Tibial artery (tissue), 4 donors: ENCODE measurements at regions not wholly inside any gene's neighbourhood (a gene's known extent, or its start where the extent isn't known, plus 50 kb on each side); places are given as distances from the start of the nearest gene placed in this dataset.

Experiments used
- DNase-seq, 2 donors: peaks; one replicate each; pipeline ENCODE4 v3.0.0-alpha.2; 2019
- H3K27ac ChIP-seq, 2 donors: fragments of 200-600 bp; sonication (generic) in 1 of 2; 1 replicate in 1 of 2; 2 replicates in 1 of 2; pipeline ENCODE4 v1.5.1; 2018 to 2019; ENCODE audit warnings: mild to moderate bottlenecking in 1 of 2
- H3K27me3 ChIP-seq, 2 donors: fragments of 200-600 bp; sonication (generic) in 1 of 2; one replicate each; pipeline versions ENCODE4 v1.5.1 to v1.6.0; 2016 to 2019
- H3K36me3 ChIP-seq, 3 donors: fragments of 200-600 bp; sonication (generic) in 2 of 3; one replicate each; pipeline ENCODE4 v1.5.1; 2016 to 2019; ENCODE audit warnings: mild to moderate bottlenecking in 2 of 3
- H3K4me1 ChIP-seq, 4 donors: fragments of 200-600 bp; sonication (generic) in 2 of 4; 1 replicate in 3 of 4; 2 replicates in 1 of 4; pipeline ENCODE4 v1.5.1; 2016 to 2019
- H3K4me3 ChIP-seq, 2 donors: fragments of 200-600 bp; sonication (generic) in 1 of 2; 1 replicate in 1 of 2; 2 replicates in 1 of 2; pipeline ENCODE4 v1.5.1; 2018 to 2019; ENCODE audit warnings: mild to moderate bottlenecking in 2 of 2
- H3K9me3 ChIP-seq, 3 donors: fragments of 200-600 bp; sonication (generic) in 1 of 3; one replicate each; pipeline ENCODE4 v1.5.1; 2016 to 2019
- intact Hi-C: fragments of 100-400 bp; cut with DNase I; formaldehyde crosslinking; loops from one replicate; pipeline ENCODE4 v1.15.0; 2023; ENCODE audit warnings: low total_unique reads
- TF ChIP-seq, protein P1 (sequence below), 2 experiments: fragments of 200-600 bp in 1 of 2; fragments of 450-650 bp in 1 of 2; IDR thresholded peaks; one replicate each; pipeline ENCODE4 v1.5.1; 2017 to 2019; ENCODE audit warnings: antibody characterized with exemption in 2 of 2, mild to moderate bottlenecking in 1 of 2, moderate library complexity in 1 of 2

DNA sequence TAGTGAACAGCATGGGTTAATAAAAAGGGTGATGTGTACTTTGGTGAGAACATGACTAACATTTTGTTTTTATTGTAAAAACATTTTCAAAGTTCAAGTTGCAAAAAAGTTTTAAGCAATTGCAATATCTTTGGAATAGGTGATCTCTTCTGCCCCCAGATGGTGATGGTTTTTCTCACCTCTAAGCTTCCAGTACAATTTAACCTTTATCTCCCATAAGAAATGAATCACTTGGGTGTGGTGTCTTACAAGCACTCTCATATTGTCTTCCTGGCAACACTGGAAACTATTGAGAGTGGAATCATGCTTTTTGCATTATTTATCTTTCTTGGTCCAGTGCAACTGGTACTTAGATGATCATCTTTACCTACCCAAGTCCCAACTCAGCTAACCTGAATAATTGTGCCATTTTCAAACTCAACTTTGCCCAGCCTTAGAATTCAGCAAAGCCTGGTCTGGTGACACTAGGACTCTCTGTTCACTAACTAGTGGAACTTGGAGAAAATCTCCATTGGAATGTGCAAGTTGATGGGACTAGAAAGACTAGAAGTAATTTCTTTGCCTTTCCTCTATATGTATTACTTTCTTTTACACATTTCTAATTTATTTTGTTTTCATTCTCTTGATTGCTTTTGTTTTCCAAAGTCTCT is 964.7 kb upstream of the ZEB2 start:
- TF ChIP-seq, protein P1, sequence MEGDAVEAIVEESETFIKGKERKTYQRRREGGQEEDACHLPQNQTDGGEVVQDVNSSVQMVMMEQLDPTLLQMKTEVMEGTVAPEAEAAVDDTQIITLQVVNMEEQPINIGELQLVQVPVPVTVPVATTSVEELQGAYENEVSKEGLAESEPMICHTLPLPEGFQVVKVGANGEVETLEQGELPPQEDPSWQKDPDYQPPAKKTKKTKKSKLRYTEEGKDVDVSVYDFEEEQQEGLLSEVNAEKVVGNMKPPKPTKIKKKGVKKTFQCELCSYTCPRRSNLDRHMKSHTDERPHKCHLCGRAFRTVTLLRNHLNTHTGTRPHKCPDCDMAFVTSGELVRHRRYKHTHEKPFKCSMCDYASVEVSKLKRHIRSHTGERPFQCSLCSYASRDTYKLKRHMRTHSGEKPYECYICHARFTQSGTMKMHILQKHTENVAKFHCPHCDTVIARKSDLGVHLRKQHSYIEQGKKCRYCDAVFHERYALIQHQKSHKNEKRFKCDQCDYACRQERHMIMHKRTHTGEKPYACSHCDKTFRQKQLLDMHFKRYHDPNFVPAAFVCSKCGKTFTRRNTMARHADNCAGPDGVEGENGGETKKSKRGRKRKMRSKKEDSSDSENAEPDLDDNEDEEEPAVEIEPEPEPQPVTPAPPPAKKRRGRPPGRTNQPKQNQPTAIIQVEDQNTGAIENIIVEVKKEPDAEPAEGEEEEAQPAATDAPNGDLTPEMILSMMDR (IDR thresholded peaks at IDR 0.05) = peak; percentile 11 to 21
- H3K9me3 ChIP-seq = no peaks in the 10 kb centered on the region
- H3K27me3 ChIP-seq = no peaks in the 10 kb centered on the region
- no peak overlapping the region for H3K4me3 ChIP-seq
- H3K27ac ChIP-seq = no peak overlapping the region
- H3K36me3 ChIP-seq = no peaks in the 10 kb centered on the region
- intact Hi-C loops = no loop called here
- no peak for DNase-seq
- peaks cover 0 to 4% (median 0%) of the 10 kb centered on the region in 4 donors for H3K4me1 ChIP-seq

DNA sequence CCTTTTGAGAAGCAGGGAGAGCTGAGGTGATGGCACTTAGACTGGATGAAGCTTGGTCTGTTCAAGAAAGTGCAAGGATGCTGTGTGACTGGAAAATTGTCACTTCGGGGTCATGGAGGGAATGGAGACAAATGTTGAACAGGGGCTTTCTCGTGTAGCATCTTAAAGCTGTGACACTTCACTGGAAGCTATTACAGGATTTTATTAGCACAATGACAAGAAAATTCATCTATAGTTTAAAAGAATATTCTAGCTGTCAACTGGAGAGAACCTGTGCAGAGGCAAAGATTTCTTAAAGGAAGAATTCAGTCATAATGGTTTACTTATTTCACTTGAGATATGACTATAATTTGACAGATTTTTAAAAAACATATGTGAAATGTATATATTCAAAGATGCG is 963.9 kb upstream of the ZEB2 start:
- H3K9me3 ChIP-seq = no peaks in the 10 kb centered on the region
- peaks cover 0 to 4% (median 0%) of the 10 kb centered on the region in 4 donors for H3K4me1 ChIP-seq
- H3K4me3 ChIP-seq = no peak overlapping the region
- intact Hi-C loops = no loop called here
- H3K27me3 ChIP-seq = no peaks in the 10 kb centered on the region
- TF ChIP-seq, protein P1 (IDR thresholded peaks at IDR 0.05) = no peak
- H3K36me3 ChIP-seq = no peaks in the 10 kb centered on the region
- H3K27ac ChIP-seq = no peak overlapping the region
- no peak for DNase-seq

DNA sequence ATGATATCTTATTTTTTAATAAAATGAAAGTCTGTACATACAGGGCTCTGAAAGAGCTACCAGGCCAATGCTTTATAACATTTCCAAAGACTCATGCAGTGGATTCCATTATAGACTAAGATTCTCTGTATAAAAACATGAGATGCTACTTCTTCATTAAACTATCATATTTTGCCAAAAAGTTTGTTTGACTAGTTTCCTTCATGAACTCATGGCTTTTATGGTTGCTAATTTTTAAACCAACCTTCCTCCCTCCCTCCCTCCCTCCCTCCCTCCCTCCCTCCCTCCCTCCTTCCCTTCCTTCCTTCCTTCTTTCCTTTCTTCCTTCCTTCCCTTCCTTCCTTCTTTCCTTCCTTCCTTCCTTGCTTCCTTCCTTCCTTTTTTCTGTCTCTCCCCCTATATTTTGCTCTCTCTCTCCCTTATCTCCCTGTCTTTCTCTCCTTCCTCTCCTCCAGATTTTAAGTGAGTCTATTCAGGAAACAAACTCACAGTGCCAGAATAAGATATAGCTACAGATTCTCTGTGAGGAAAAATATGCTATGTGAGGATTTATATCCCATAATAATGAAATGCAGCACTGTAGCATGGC is 961.5 kb upstream of the ZEB2 start:
- intact Hi-C loops = no loop called here
- Histone ChIP-seq H3K27ac (no peak overlapping the region), H3K4me3 (no peak overlapping the region), H3K27me3 (no peaks in the 10 kb centered on the region), H3K9me3 (no peaks in the 10 kb centered on the region), H3K36me3 (no peaks in the 10 kb centered on the region), H3K4me1 (peaks cover 0 to 4% (median 0%) of the 10 kb centered on the region in 4 donors)
- no peak for DNase-seq
- TF ChIP-seq, protein P1 (IDR thresholded peaks at IDR 0.05) = no peak

DNA sequence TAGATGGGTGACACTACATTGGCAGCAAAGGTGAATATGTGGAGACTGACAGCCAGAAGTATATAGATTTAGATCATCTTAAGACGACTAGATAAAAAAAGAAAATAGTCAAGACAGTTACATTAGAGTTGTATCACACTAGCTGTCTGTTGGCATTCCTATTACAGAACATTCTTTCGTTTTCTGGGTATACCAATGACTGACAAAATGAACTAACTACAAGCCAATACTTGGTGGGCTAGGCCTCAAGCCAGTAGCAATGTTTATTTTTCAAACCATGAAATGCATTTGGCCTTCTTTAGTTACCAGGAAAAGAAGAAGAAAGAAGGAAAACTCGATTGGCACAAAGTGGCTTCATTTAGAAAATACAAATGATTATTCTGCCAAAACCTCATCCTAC is 944.9 kb upstream of the ZEB2 start:
- H3K36me3 ChIP-seq = no peaks in the 10 kb centered on the region
- intact Hi-C loops = no loop called here
- no peak for DNase-seq
- no peak overlapping the region for H3K4me3 ChIP-seq
- H3K27ac ChIP-seq = no peak overlapping the region
- no peaks in the 10 kb centered on the region for H3K9me3 ChIP-seq
- TF ChIP-seq, protein P1 (IDR thresholded peaks at IDR 0.05) = no peak
- no peaks in the 10 kb centered on the region for H3K27me3 ChIP-seq
- peaks cover 0 to 7% (median 0%) of the 10 kb centered on the region in 4 donors for H3K4me1 ChIP-seq

DNA sequence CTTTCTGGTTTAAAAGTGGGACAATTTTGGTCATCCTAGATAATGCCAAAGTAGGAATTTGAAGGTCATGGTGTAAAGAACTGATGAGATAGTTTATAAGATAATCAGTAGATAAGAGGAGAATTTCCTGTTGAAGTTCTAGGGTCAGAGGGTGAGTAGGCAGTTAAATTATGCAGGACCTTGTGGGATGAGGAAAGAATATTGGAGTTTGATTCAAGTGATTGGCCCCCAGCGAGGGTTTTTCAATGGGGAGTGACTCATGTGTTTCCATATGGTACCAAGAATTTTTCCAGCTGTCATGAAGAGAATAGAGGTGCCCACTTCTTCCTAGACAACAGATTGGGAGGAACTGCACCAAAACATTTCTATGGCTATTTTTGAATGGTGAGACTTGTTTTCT is 940.2 kb upstream of the ZEB2 start:
- Histone ChIP-seq H3K27me3 (no peaks in the 10 kb centered on the region), H3K9me3 (no peaks in the 10 kb centered on the region), H3K27ac (no peak overlapping the region), H3K4me1 (peaks cover 0 to 7% (median 0%) of the 10 kb centered on the region in 4 donors), H3K36me3 (no peaks in the 10 kb centered on the region), H3K4me3 (no peak overlapping the region)
- intact Hi-C loops = no loop called here
- DNase-seq = no peak
- TF ChIP-seq, protein P1 (IDR thresholded peaks at IDR 0.05) = no peak
